HG03457 (cell line): ENCODE measurements at regions not wholly inside any gene's neighbourhood (a gene's known extent, or its start where the extent isn't known, plus 50 kb on each side); places are given as distances from the start of the nearest gene placed in this dataset.

Experiments used
- ATAC-seq: cut with Tn5 transposase; IDR thresholded peaks from one replicate; pipeline ENCODE4 v1.9.1; 2021; ENCODE audit warnings: moderate number of reproducible peaks; ENCODE audit not compliant: unreplicated experiment

DNA sequence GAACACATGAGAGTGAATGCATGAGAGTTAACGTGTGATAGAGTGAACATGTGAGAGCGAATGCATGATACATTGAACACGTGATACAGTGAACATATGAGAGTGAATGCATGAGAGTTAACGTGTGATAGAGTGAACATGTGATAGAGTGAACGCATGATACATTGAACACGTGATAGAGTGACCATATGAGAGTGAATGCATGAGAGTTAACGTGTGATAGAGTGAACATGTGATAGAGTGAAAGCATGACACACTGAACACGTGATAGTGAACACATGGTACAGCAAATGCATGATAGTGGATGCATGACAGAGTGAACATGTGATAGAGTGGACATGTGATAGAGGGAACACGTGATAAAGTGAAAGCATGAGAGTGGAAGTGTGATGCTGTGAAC lies 517.9 kb downstream of the EIPR1 start:
- no peak for ATAC-seq

DNA sequence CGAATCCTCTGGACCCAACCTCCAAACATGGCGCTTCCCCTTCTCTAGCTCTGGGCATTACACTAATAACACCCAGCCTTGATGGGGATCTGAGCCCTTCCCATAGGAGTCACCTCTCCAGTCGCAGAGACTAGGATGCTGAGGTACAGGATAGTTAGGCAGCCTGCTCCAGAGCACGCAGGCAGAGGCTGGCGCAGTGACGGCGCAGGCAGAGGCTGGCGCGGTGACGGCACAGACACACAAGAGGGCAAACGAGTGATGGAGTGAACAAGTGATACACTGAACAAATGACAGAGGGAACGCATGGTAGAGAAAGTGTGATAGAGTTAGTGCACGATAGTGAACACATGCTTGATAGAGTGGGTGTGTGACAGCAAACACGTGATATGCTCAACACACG lies 518.5 kb downstream of the EIPR1 start:
- ATAC-seq, result no peak

- no peak for ATAC-seq
Observed at GRCh38 chr2:2856723-2857415, 520.7 kb downstream of the EIPR1 start.

GRCh38 chr2:2855297-2855696 lies 522.3 kb downstream of the EIPR1 start:
- ATAC-seq, result no peak

GRCh38 chr2:2853346-2853745 lies 522.3 kb upstream of the MYT1L start:
- no peak for ATAC-seq

DNA sequence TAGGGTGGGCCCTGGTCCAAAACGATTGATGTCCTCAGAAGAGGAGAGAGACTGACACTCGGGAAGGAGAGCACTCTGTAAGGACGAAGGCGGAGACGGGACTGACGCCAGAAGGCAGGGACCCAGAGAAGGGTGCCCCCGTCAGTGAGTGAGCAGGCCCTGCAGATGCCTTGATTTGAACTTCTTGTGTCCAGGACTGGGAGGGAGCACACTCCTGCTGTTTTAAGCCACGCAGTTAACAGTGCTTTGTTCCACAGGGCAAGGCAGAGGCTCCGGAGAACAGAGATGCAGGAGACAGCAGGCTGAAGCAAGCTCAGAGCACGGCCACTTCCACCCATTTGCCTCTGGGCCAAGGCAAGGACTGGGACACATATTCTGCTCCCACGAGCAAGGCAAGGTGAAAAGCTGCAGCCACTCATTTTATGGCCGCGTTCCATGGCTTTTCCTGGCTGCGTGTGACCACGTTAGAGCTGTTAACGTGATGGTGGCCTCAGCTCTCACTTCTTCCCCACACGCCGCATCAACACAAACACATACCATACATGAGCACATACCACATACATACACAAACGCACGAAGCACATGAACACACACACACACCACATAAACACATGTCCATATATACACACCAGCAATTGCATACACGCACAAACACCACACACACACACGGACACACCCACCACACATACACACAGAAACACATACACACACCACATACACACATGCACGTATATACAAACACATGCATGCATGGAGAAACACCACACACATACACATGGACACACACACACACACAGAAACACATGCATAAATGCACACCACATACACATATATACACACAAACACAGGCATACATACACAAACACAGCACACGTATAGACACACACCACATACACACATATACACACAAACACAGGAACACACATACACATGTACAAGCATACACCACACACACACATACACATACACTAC lies 521.0 kb upstream of the MYT1L start:
- ATAC-seq, result no peak

- ATAC-seq, result no peak
Observed at GRCh38 chr2:2851316-2851715, 520.2 kb upstream of the MYT1L start.

GRCh38 chr2:2850859-2851258 lies 519.8 kb upstream of the MYT1L start:
- ATAC-seq, result no peak

GRCh38 chr2:2850218-2850755 lies 519.2 kb upstream of the MYT1L start:
- ATAC-seq, result no peak

DNA sequence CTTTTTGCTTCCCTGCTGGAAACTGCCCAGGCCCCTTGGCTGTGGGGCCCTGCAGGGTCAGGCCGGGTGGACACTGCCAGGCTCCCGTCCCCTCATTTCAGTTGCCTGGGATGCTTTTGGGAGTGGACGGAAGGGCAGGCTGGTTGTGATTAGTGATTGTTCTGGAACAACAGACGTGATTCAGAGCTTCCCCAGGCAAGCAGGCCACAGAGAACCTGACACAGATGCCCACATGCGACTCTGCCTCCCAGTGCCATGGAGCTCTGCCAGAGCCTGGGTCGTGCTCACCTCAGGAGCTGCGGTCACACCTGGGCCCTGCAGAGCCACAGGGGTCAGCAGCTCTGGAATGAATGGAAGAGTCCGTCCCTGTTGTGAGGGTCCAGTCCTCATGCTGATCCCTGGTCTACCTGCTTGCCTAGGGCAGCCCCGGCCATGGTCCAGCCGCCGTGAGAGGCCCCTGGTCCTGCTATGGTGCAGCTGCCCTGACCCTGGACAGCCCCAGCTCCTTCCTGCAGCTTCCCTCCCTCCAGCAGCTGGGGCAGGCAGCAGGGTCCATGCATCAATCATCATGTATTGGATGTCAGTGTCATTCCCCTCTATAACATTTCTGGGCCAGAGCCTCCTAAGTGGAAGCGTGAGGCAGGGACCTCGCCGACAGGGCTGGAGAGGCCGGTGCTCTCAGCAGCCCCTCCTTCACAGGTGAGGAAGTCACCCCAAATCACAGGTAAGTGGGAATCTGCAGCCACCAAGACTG lies 518.6 kb upstream of the MYT1L start:
- no peak for ATAC-seq

GRCh38 chr2:2848621-2849333 lies 517.7 kb upstream of the MYT1L start:
- no peak for ATAC-seq

GRCh38 chr2:2848198-2848597 lies 517.1 kb upstream of the MYT1L start:
- ATAC-seq, result no peak

DNA sequence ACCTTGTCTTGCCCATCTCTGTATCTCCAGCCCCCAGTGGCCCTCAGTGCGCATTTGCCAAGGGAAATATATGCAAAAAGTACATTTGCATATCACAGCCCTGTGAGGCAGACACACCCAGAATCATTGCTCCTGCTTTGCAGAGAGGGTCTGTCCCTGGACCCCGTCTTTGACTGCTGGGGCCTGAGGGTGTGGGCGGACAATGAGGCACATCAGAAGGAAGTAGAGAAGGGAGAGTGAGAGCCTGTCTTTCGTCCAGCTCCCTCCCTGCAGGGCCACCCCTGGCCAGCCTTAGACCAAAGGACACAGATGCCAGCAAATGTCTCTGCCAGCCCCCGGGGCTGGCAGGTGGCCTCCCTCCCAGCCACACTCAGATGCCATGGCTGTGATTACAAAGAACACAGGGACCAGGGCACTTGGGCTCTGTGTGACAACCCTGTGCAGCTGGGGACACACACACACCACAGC lies 516.2 kb upstream of the MYT1L start:
- ATAC-seq, result no peak

- ATAC-seq, result no peak
Observed at GRCh38 chr2:2846332-2847208, 515.5 kb upstream of the MYT1L start.

DNA sequence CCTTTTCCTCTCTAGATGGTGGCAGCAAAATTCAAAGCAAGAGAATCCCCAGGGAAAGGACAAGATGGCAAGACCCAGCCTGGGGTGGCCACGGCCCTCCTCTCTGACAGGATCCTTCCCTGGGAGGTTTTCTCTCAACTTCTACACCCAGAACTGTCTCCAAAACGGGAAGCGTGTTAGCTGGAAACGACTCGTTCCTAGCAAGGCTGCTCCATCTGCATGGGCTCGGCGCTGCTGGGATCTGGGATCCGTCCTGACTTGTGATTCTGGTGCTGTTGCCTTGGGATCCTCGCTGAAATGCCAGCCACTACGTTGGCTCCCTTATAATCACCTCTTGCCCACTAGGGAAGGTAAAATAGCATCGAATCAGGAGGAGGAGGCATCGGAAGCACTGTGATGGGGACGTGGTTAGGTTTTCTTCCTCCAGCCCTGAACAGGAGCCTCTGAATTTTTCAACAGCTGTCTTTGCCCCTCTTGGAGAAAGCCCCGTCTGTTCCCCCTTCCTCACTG lies 514.8 kb upstream of the MYT1L start:
- ATAC-seq, result no peak

DNA sequence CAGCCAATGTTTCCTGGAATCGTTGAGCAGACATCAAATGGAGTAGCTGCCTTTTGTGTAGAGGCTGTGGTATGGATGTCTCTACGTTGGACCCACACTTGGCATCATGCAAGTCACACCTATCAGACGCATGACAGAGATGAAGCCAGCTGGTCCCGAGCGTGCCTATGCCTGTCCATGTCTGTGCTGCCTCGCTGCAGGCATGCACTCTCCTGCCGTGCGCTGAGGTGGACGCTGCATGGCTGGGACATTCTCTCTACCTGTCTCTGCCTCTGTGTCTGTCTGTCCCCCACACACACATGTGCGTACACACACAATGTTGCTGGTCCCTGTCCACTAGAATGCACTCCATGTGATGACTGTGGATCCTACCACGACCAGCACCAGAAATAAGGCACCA lies 514.2 kb upstream of the MYT1L start:
- no peak for ATAC-seq

DNA sequence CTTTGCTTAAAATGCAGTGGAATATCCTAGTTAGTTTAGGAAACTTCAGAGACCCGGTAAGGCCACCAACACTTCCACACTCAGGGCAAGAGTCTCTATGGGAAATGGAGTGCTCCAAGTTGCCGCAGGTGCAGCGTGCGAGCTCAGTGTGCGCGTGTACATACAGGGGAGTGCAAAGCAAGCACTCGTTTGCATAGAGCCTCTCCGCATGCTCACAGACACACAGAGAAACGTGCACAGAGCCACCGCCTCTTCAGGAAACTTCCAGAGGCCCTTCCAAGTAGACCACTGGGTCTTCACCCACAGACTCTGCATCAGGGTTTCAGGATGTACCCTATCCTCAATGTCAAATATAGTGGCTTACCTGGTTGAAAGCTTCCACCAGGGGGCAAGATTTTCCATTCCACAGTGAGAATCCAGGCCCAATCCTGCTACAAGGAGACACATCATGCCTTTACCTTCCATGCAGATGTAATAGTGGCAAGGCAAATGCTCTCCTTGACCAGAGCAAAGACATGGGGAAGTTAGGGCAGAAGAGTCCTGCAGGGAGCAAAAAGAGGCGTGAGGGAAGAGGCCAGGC lies 513.0 kb upstream of the MYT1L start:
- no peak for ATAC-seq

DNA sequence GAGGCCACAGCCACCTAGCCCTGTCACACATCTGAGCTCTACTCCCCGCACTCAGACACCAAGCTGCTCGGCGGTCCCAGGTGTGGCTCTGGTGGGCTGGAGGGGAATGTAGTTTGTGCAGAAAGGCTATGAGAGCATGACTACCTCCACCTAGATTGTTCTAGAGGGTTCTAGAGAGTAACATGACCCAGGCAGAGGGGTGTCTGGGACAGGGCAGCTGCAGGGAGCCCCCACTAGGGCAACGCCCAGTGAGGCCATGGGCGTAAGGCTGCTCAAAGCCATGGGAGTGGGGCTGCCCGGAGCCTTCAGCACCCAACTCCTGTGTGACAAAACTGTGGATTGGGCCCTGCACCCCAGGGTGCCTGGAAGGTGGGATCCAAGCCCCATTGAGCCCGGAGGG lies 511.4 kb upstream of the MYT1L start:
- ATAC-seq, result no peak
